ENCODE measurements at regions not wholly inside any gene's neighbourhood (a gene's known extent, or its start where the extent isn't known, plus 50 kb on each side); places are given as distances from the start of the nearest gene placed in this dataset.

DNA sequence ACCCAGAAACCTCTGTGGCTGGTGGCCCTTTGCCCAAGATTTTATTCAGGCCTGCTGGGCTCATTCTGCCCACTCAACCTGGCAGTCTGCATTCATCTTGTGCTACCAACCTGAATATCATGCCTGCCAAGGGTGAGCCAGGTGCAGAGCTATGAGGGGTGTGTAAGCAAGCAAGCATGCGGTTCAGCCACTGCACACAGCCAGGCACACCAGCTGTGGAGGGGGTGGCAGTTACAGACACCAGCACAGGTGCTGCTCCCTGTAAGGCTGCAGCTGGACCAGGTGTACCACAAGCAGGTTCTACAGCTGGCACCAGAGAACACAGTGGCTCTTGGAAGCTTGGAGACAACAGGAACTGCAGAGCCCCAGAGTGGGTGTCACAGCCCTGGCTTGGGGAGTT lies 633.2 kb downstream of the FBXO15 start:
- no peak for DNase-seq

DNA sequence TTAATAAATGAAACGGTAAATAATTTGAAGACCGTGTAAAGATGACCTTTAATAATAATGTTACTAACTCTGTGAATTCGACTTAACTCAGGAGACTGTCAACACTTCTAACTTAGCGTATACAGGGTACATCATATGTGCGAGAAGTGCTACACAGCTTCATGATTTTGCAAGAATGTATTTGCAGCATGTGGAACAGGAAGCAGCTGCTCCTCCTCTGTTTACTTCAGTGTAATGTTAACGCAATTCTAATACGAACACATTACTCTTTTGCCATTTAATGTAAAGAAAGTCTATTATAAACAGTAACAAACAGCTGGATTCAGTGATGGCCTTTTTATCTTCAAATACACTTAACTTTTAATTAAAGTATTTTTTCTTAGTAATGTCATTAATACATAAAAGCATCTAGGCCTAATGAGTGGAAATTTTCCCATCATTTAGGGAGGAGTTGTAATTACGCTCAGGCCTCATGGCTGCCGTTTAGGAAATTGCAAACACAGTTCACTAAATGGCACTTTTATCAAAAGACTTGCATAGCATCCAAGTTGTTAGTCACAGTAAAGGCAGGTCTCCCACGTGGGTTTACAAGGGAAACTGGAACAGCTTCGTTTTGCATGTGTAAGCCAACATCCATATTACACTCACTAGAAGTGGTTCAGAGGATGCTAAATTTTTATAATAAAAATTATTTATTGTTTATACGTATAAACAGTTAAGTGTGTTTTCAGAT lies 635.7 kb downstream of the FBXO15 start:
- DNase-seq = no peak

DNA sequence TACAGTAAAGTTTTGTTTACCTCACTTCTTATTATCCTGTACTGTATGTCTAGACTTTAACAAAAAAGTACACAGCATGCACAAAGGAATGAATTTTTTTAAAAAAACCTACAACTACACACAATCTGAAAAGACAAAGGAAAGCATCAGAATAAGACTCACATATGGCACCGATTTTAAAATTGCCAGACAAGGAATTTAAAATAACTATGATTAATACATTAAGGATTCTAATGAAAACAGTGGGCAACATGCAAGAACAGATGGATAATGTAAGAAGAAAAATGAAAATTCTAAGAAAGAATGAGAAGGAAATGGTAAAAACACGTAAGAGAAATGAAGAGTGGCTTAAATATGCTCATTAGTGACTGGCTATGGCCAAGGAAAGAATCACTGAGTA lies 638.2 kb downstream of the FBXO15 start:
- DNase-seq = no peak

DNA sequence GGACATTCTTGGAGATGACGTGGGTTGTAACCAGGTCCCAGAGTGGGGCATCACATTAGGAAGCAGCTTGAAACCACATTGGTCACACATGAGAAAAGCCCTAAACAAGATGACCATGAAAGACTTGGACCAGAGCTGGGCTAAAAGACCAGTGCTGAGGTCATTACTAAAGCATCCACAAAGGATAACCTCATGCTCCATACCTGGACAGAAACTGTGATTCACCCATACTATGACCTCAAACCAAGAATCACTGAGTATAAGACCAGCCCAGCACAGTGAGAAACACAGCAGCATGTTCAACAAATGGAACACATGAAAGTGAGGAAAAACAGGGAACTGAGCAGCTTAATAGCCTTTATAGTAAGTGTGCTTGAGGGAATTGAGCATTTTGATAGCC lies 635.5 kb upstream of the NETO1 start:
- no peak for DNase-seq

DNA sequence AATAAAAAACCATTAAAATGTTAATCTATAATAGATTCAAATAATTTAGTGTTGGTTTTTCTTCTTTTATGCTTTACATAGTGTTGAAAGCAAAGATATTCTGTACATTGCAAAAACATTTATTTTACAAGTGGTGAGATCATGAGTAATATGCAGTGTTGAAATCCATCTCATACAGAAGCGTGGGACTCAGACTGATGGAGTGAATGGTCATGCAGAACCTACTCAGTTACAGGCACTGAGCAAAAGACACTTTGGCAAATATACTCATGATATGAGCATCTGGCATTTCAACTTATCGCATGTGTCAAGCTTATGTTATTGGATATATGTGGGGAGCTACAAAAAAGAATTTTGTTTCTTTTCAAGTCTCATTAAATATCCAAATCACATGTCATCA lies 620.2 kb upstream of the NETO1 start:
- DNase-seq = no peak

DNA sequence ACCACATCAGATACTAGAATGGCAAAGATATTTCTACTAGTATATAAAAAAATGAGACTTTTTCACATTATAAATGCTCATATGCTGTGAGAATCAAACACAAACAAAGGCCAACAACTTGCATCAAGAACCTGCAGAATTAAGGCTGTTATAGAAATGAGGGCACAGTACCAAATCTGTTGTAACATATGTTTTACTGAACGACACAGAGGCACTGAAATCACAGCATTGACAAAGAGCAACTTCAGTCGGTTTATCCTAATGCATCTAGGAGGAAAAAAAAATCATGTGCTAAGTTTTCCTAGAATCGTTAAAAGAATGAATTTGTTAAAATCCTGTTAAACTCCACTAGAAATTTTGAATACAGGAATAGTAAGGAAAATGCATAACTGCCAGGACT lies 617.4 kb upstream of the NETO1 start:
- DNase-seq = no peak

DNA sequence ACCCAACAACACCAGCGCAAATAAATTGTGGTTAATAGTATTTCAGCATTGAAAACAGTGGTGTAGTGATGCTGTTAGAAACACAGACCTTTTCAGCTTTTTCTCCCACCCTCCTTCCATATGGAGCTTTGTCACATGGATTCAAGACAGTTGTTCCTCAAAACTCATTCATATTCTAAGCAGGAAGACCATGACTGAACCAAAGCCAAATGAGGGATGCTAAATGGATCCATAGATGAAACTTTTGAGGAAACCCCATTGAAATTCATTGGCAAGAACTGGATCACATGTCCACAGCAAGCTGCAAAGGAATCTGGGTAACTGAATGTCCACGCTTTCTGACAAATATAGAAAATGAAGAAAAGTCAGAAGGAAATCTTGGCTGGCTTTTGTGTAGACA lies 615.1 kb upstream of the NETO1 start:
- DNase-seq = no peak

DNA sequence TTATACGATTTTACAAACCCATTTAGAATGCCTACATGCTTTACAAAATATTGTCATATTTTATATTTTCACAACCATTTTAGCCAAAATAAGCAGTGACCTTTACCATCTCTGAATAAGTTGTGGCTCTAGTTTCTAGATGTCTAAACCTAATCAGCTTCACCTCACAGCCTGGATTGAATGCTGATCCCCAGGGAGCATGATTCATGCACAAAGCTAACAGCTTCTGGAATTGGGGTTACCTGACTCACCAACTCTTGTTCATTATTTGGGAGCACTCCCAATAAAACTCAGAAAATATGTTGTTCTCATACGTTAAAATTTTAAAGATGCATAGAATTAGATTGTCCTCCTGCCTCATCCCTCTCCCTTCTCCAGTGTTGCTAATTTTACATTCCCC lies 611.7 kb upstream of the NETO1 start:
- no peak for DNase-seq

DNA sequence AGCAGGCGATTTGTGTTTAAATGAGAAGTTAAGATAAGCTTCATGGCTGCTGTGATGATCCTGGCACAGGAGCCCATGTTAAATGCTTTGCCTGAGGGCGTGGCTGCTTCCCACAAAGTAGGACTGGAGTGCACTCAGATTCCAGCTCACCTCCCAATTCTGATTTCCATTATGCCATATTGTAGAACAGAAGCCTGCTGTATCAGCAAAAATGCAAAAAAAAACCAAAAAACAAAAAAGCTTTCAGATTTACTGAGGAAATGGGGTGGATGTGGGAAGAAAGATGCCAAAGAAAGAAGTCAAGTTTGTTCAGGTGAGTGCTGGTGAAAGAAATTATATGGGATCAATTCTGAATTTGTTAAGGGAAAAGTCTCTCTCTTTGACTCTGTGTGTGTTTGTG lies 610.4 kb upstream of the NETO1 start:
- no peak for DNase-seq

DNA sequence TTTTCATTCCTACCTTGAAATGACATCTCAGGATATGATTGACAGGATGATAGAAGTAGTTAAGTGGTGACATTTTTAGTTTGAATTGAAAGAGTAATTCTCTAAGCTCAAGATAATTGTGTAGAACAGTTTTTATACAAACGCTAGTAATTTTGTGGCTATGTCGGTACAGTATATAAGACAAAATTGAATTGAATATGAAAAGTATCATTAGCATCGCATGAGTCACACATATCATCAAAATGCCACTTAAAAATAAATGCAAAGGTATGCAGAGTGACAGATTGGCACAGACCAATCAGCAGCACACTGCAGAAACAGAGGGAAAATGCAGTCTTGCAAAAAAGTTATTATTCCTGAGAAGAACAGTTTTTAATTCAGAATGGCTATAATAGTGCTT lies 608.2 kb upstream of the NETO1 start:
- DNase-seq = no peak

DNA sequence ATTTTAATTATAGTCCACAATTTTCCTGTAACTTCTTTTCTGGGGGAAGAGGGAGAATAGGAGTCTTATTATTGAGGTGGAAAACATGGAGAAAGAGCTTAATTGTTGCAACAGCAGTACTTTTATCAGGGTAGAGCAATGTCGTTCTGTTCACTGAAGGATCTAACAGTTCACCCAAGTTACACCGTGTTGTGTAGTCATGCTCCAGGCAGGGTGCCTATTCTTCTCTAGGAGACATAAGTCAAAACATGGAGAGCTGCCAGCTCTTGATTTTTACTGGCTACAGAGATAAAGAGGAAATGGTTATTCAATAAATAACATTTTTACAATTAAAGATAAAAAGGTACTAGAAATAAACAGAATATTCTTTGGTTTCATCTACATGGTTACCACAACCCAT lies 594.3 kb upstream of the NETO1 start:
- no peak for DNase-seq

DNA sequence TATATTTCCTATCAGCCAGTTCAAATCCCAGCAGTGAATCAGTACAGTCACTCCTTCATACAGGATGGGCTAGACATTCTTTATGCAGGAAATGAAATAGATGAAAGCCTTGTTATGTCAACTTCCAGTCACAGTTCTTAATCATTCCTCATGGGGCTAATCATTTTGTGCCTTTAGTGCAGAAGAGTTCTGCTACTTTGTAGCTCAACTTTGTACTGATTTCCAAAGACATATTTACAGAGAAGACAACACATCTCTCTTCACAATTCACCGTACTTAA lies 593.9 kb upstream of the NETO1 start:
- DNase-seq = no peak

DNA sequence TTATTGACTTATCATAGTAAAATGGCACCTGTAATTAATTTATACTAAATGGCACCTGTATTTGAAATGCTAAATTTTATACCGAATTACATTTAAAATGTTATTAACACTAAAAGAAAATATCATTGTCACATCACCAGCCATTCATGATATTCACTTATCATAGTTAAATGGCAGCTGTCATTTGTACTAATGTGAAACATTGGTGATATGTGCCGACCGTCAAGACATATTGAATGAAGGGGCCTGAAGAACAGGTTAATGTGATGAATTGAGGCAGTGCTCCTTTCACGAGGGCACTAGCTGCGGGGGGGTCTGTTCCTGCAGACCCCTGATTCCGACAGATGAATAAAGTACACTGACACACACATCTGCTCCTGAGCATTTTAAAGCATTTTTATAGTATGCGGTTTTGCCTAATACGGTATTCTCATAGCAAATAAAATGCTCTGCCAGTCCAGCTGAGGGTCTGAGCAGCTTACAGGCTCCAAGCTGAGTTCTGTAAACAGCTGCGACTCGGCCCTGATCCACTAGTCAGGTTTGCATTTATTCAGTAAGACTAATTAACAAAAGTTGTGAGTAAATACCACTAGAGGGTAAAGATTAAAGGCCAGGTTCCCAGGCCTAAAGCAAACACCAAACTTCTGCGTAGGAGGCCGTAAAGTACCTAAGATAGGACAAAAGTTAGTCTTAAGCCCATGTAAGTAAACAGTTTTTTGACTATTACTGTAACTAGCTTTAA lies 593.4 kb upstream of the NETO1 start:
- no peak for DNase-seq

DNA sequence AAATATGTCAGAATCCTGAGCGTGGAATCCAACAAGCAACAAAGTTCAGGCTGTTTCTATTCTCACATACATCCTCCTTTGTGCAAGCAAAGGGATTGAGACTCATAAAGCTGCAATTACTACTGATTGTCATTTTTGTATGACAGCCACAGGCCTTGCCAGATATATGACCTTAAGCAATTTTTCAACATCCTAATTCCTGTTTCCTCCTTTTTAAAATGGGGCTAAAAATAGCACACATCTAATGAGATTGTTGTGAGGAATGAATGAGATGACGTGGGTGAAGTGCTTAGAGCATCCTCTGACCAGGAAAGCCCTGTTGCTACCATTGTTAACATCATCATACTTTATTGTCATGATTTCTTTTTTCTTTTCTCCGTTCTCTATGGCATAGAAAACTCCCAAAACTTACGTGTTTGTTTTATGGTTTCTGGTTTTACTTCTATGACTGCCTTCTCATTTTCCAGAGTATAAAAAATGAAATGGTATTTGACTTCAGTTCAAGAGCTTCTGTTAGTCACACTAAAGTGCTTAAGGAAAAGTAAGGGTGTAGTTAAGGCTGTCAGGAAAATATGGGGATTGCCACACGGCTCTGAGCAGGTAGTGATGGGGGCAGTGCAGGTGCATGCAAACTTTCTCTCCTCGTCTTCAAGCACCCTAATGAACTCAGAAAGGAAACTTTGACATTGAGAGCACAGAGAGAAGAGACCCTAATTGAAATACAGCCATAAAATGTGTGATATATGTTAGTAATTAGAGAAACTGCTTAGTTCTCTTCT lies 590.6 kb upstream of the NETO1 start:
- DNase-seq = no peak

DNA sequence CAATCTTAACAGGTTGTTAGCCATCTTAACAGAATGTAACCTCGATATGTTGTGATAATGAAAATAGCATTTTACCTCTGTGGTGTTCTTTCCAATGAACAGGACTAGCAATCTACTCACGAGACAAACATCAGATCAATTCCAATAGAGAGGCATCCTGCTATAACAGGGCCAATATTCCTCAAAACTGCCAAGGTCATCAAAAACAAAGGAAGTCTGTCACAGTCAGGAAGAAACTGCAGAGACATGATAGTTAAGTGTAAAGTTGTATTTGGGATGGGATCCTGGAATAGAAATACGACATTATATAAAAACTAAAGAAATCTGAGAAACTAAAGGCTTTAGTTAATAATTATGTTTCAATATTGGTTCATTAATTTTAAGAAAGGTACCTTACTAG lies 588.9 kb upstream of the NETO1 start:
- DNase-seq = no peak

DNA sequence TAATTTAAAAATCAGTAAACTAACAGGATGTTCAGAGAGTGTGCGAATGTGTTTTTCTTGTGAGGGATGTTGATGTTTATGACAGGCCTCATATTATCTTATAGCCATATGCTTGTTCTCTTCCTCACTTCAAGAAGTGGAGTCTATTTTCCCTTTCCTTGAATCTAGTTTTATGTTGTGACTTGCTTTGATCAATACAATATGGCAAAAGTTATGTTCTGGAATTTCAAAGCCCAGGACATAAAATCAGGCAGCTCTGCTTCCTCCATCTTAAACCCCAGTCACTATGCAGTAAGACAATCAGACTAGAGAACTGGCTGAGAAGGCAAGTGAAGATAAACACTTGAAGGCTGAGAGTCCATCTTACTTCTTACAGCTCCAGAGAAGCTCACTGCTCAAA lies 585.1 kb upstream of the NETO1 start:
- DNase-seq = no peak

DNA sequence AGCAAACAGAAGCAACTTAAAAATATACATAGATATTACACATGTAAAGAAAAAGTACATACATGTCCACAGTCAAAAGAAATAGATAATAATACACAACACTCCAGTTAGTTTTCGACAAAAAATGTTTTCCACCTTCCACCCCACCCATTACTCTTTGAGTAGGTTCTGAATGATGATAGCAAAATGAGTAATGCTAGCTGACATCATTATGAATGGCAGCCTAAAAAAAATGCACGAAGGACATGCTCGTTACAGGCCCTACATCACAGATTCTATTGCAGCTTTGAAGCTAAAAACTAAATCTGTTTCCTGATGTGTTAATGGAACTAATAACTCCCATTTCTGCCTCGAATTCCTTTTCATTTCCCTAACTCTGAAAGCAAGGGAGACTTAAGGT lies 578.7 kb upstream of the NETO1 start:
- no peak for DNase-seq

DNA sequence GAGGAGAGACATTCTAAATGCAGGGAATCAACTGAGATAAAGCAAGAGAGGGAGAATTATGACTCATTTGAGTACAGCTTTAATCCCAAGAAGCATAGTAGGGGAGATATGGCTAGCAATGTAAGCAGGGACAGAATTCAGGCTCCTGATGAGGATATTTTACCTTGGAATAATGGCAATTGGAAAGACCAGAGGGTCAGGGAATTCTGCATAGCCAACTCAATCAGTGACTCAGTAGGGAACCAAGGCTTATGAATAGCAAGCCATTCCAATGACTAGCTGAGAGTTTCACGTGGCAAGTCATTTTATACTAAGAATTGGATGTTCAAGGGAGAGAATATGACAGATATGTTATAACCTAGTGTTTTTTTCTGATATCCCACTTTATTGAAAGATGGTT lies 563.8 kb upstream of the NETO1 start:
- DNase-seq = no peak

DNA sequence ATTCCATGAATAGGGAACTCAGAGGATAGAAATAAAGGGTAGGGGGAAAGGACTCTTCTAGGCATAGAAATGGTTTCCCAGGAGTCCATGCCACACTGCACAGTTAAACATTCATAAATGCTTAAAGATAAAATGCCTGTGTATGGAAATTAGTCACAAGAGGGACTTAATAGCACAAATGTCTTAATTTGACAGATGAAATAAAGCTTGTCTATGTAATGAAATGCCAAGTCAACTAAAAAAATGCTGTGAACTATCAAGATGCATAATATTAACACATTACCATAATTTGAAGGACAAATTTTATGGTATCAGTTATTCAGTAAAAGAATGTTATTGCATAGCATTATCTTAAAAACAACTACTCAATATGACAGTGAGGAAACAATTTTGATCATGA lies 553.2 kb upstream of the NETO1 start:
- no peak for DNase-seq

DNA sequence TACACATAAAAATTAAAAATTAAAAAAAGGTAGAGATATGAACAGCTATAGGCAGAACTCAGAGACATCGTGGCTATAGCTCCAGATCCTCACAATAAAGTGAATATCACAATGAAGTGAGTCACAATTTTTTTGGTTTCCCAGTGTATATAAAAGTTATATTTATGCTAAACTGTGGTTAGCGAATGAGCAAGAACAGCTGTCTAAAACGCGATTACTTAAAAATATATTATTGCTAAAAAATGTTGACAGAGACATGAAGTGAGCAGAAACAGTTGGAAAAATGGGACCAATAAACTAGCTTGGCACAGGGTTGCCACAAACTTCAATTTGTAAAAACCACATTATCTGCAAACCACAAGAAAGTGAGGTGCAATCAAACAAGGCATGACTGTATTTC lies 551.7 kb upstream of the NETO1 start:
- no peak for DNase-seq

DNA sequence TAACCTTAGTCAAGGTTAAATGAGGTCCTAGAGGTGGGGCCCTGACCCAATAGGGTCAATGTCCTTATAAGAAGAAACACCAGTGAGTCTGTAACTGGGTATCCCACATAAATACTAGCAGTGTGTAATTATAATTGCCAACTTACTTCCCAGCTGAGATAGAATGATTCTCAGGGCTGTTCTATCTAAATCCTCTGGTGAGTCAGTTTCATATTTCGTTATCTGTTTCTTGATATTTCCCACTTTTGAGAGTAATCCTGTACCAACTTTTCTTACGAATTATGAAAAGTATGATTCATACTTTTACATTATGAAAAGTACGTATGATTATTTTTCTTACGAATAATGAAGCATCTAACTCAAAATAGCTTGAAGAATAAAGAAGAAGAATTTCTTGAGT lies 546.8 kb upstream of the NETO1 start:
- no peak for DNase-seq

DNA sequence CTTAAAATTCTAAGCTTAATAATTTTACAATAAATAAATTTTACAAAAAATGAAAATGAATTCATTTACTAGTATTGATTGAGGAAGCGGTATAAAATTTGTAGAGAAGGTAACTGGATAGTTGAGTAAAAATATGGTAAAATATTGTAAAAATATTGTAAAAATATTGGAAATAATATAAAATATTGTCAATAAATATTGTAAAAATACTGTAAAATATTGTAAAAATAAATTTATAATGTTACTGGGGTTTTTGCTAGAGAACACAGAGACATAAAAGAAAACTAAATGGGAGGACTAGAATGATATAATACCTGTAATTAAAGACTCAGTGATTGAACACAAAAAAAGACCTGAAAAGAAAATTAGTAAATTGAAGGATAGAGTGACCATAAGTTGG lies 546.3 kb upstream of the NETO1 start:
- DNase-seq = no peak

DNA sequence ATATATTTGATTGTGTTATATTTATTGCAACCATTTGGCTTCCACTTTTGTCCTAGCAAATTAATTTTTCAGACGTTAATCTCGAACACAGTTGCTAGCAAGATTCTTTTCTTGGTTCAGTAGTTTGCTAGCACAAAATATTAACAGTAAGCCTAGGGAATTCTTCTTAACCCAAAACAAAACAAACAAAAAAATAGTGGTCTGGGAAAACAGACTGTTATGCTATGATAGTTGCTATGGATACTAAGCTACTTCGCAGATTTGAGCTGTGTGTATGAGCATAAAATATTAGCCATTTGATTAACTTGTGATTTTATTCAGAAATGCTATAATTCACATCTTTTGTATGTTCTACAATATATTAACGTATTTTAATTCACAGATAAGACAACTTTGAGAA lies 541.5 kb upstream of the NETO1 start:
- no peak for DNase-seq

DNA sequence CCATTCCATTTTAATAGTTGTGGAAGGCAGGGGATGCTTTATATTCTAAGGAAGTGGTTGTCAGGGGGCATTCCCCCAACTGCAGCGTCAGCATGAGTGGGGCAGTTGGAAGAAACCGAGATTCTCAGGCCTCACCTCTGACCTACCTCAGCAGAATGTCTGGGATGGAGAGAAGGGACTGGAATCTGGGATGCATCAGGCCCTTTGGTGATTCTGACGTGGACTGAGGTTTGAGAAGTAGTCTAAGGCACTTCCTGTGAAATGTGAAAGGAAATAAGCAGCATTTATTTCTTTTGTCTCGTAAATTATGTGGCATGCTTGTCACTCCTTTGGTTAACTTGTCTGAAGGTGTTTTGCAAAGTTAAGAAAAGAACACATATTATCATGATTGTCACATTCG lies 540.7 kb upstream of the NETO1 start:
- no peak for DNase-seq

DNA sequence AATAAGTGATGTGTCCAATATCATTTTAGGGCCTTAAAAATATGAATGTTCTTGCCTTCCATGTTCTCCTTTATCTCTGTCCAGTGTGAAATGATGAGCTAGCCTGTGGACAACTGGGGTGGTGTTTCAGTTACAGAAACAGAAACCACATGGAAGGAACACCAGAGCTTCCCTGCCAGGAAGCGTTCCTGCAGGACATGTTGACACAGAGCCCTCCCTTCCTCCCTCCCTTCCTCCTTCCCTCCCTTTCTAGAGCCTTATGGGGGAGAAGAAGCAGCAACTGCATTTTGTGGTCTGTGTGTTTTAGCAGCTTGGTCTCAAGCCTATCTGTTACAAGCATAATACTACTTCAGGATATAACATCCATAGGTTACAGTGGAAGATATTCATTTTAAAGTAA lies 539.7 kb upstream of the NETO1 start:
- DNase-seq = no peak

All from hematopoietic multipotent progenitor cell treated with erythropoietin and hydrocortisone succinate and interleukin-3 and kit ligand, for 4 days (in vitro differentiated cells).